ENCODE measurements at regions not wholly inside any gene's neighbourhood (a gene's known extent, or its start where the extent isn't known, plus 50 kb on each side); places are given as distances from the start of the nearest gene placed in this dataset.

- no peak for DNase-seq (ENCODE audit: extremely low read depth, insufficient read length)
- no peaks in the 10 kb centered on the region for H3K27me3 ChIP-seq (replicated peaks; ENCODE audit: control insufficient read depth, insufficient read depth, low read length)
- TF ChIP-seq CTCF (IDR thresholded peaks at IDR 0.05; ENCODE audit: insufficient read depth, low read length, poor library complexity, severe bottlenecking), result no peak
- no peak overlapping the region for H3K4me3 ChIP-seq (replicated peaks; ENCODE audit: low read depth, low read length)
- H3K36me3 ChIP-seq (ENCODE audit: control insufficient read depth, insufficient read depth, low read length), result no peaks in the 10 kb centered on the region
Measured at GRCh38 chr13:73599232-73600128, 534.7 kb downstream of the KLF12 start.

GRCh38 chr13:73598020-73598712 is 536.0 kb downstream of the KLF12 start:
- DNase-seq (ENCODE audit: extremely low read depth, insufficient read length), result no peak
- no peak for TF ChIP-seq CTCF (IDR thresholded peaks at IDR 0.05; ENCODE audit: insufficient read depth, low read length, poor library complexity, severe bottlenecking)
- H3K4me3 ChIP-seq (replicated peaks; ENCODE audit: low read depth, low read length), result no peak overlapping the region

GRCh38 chr13:73596382-73596781 is 537.6 kb downstream of the KLF5 start:
- Histone ChIP-seq H3K36me3 (ENCODE audit: control insufficient read depth, insufficient read depth, low read length) (no peaks in the 10 kb centered on the region), H3K27me3 (replicated peaks; ENCODE audit: control insufficient read depth, insufficient read depth, low read length) (no peaks in the 10 kb centered on the region; the same call in 1 of the 2 replicates), H3K4me3 (replicated peaks; ENCODE audit: low read depth, low read length) (no peak overlapping the region)
- TF ChIP-seq CTCF (IDR thresholded peaks at IDR 0.05; ENCODE audit: insufficient read depth, low read length, poor library complexity, severe bottlenecking), result no peak
- DNase-seq (ENCODE audit: extremely low read depth, insufficient read length), result no peak

More at GRCh38 chr13:73598020-73598712, 536.0 kb downstream of the KLF12 start:
- Histone ChIP-seq H3K36me3 (ENCODE audit: control insufficient read depth, insufficient read depth, low read length) (no peaks in the 10 kb centered on the region), H3K27me3 (replicated peaks; ENCODE audit: control insufficient read depth, insufficient read depth, low read length) (no peaks in the 10 kb centered on the region)

- no peak for TF ChIP-seq CTCF (IDR thresholded peaks at IDR 0.05; ENCODE audit: insufficient read depth, low read length, poor library complexity, severe bottlenecking)
- DNase-seq (ENCODE audit: extremely low read depth, insufficient read length), result no peak
- Histone ChIP-seq H3K27me3 (replicated peaks; ENCODE audit: control insufficient read depth, insufficient read depth, low read length) (no peaks in the 10 kb centered on the region; the same call in 1 of the 2 replicates), H3K36me3 (ENCODE audit: control insufficient read depth, insufficient read depth, low read length) (no peaks in the 10 kb centered on the region), H3K4me3 (replicated peaks; ENCODE audit: low read depth, low read length) (no peak overlapping the region)
Measured at GRCh38 chr13:73593199-73593765, 534.5 kb downstream of the KLF5 start.

- no peak for TF ChIP-seq CTCF (IDR thresholded peaks at IDR 0.05; ENCODE audit: insufficient read depth, low read length, poor library complexity, severe bottlenecking)
- Histone ChIP-seq H3K36me3 (ENCODE audit: control insufficient read depth, insufficient read depth, low read length) (no peaks in the 10 kb centered on the region), H3K4me3 (replicated peaks; ENCODE audit: low read depth, low read length) (no peak overlapping the region), H3K27me3 (replicated peaks; ENCODE audit: control insufficient read depth, insufficient read depth, low read length) (no peaks in the 10 kb centered on the region; the same call in 1 of the 2 replicates)
- no peak for DNase-seq (ENCODE audit: extremely low read depth, insufficient read length)
Measured at GRCh38 chr13:73591861-73592260, 533.1 kb downstream of the KLF5 start.
